ENCODE measurements at regions not wholly inside any gene's neighbourhood (a gene's known extent, or its start where the extent isn't known, plus 50 kb on each side); places are given as distances from the start of the nearest gene placed in this dataset.
A peak's percentile ranks its signal among the peaks of the same experiment; 100 is the strongest.

DNA sequence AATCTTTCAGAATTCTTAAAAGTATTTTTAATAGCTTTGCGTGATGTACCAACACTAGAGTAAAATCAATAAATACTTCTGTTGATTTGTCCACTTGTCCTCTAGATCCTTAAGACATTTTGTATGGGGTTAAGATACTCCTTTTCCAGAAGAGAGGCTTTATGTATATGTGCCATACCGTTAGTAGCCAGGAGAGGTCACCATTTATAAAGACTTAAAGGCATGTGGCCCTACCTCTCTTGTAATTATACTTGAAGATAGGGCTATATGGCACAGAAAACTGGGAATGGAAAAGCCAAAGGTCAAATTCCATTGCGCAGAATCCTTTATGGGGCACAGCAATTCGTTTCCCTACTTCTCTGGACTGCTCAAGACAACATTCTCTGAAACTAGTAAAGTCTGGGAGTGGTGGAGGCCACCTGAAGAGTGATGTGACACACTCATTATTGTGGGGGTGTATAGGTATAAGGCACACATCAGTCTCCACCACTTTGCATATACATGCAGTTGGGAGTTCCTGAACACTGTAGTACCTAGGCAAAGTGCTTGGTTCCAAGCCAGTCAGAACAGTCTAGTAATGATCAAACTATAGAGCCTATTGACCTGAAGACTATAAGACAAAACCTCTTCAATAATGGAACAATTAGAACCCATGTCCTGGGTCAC is 140.1 kb upstream of the FBXL17 start:
- peak in 3 of 4 experiments; percentile 39 to 50 (median 45) for TF ChIP-seq CTCF (IDR thresholded peaks at IDR 0.05)
- TF ChIP-seq POLR2AphosphoS5 (IDR thresholded peaks at IDR 0.05) = no peak
- no peak for TF ChIP-seq POLR2A (IDR thresholded peaks at IDR 0.05)

All from prostate gland (tissue), 2 donors.